Activated CD4-positive, alpha-beta T cell treated with anti-CD3 and anti-CD28 coated beads, Interleukin-2, amount 10 ng/mL, durations not matched to agents 24 days and 14 days (primary cell): ENCODE measurements at regions not wholly inside any gene's neighbourhood (a gene's known extent, or its start where the extent isn't known, plus 50 kb on each side); places are given as distances from the start of the nearest gene placed in this dataset.

ENCODE experiments used
- DNase-seq: peaks from one replicate; pipeline ENCODE4 v3.0.0; 2022
- H3K27ac Mint-ChIP-seq: one replicate; pipeline ENCODE4 v1.8.0; 2022; ENCODE audit warnings: mild to moderate bottlenecking, mixed read lengths
- H3K27me3 Mint-ChIP-seq: one replicate; pipeline ENCODE4 v1.8.0; 2022; ENCODE audit warnings: mixed read lengths
- H3K36me3 Mint-ChIP-seq: one replicate; pipeline ENCODE4 v1.8.0; 2022; ENCODE audit warnings: low read depth, mild to moderate bottlenecking, mixed read lengths
- H3K4me1 Mint-ChIP-seq: one replicate; pipeline ENCODE4 v1.8.0; 2021; ENCODE audit warnings: mixed read lengths
- H3K4me3 Mint-ChIP-seq: one replicate; pipeline ENCODE4 v1.8.0; 2022; ENCODE audit warnings: mild to moderate bottlenecking, moderate library complexity, mixed read lengths
- H3K9me3 Mint-ChIP-seq: one replicate; pipeline ENCODE4 v1.8.0; 2021; ENCODE audit warnings: mixed read lengths
- intact Hi-C: fragments of 100-400 bp; cut with micrococcal nuclease; formaldehyde crosslinking; loops from one replicate; pipeline ENCODE4 v1.15.1; 2023

DNA sequence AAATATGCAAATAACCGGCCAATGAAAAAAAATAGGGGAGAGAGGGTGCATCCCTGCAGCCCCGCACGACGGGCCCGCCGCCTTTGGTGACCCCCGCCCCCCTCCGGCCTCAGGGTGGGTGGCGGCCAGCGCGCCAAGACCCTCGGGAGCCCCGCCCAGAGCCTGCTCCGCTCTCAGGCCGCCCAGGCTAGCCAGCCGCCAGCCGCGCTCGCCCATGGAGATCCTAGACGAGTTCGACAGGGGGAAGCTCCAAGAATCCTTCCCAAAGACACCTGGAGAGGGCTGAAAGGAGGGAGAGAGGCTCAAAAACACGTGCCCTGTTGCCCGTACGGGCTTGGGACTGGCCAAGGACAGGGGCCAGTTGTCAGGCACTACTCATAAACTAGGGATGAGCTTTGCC lies 434.0 kb downstream of the NR2F2 start:
- Mint-ChIP-seq H3K4me3 (no peak overlapping the region), H3K27ac (no peak overlapping the region), H3K9me3 (no peaks in the 10 kb centered on the region), H3K27me3 (no peaks in the 10 kb centered on the region), H3K4me1 (no peaks in the 10 kb centered on the region), H3K36me3 (no peaks in the 10 kb centered on the region)
- intact Hi-C loops = no loop called here
- no peak for DNase-seq

DNA sequence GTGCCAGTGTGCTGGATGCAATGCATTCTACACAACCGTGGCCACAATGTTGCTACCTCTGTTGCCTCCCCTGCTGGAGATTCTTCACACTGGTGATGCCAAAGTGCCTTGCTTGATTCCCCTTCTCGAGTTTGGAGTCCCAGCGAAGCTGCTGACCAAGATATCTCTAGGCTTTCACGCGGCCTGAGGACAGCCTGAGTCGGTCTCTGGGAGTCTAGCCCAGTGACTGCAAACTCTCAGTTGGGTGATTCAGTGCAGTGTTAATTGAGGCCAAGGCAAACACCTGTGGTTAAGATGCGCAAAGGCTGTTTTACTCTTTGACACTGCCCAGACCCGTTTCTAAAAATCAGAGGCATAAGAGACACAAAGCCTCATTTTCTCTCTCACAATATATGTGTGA lies 434.4 kb downstream of the NR2F2 start:
- Mint-ChIP-seq H3K9me3 (no peaks in the 10 kb centered on the region), H3K4me1 (no peaks in the 10 kb centered on the region), H3K27ac (no peak overlapping the region), H3K27me3 (no peaks in the 10 kb centered on the region), H3K36me3 (no peaks in the 10 kb centered on the region), H3K4me3 (no peak overlapping the region)
- intact Hi-C loops = no loop called here
- DNase-seq = no peak

GRCh38 chr15:96766366-96766765 lies 435.9 kb downstream of the NR2F2 start:
- H3K9me3 Mint-ChIP-seq = no peaks in the 10 kb centered on the region
- H3K4me3 Mint-ChIP-seq = no peak overlapping the region
- intact Hi-C loops = no loop called here
- H3K27ac Mint-ChIP-seq = no peak overlapping the region
- no peaks in the 10 kb centered on the region for H3K36me3 Mint-ChIP-seq
- H3K27me3 Mint-ChIP-seq = no peaks in the 10 kb centered on the region
- H3K4me1 Mint-ChIP-seq = no peaks in the 10 kb centered on the region
- DNase-seq = no peak

- no peaks in the 10 kb centered on the region for H3K27me3 Mint-ChIP-seq
- DNase-seq = no peak
- H3K4me1 Mint-ChIP-seq = no peaks in the 10 kb centered on the region
- intact Hi-C loops = no loop called here
- no peaks in the 10 kb centered on the region for H3K9me3 Mint-ChIP-seq
- H3K36me3 Mint-ChIP-seq = no peaks in the 10 kb centered on the region
- no peak overlapping the region for H3K27ac Mint-ChIP-seq
- H3K4me3 Mint-ChIP-seq = no peak overlapping the region
These were observed 437.4 kb downstream of the NR2F2 start for GRCh38 chr15:96767703-96768434.

GRCh38 chr15:96768435-96768789 lies 437.9 kb downstream of the NR2F2 start:
- no peaks in the 10 kb centered on the region for H3K36me3 Mint-ChIP-seq
- H3K27me3 Mint-ChIP-seq = no peaks in the 10 kb centered on the region
- H3K27ac Mint-ChIP-seq = no peak overlapping the region
- H3K9me3 Mint-ChIP-seq = no peaks in the 10 kb centered on the region
- no peaks in the 10 kb centered on the region for H3K4me1 Mint-ChIP-seq
- H3K4me3 Mint-ChIP-seq = no peak overlapping the region
- DNase-seq = no peak
- intact Hi-C loops = no loop called here

DNA sequence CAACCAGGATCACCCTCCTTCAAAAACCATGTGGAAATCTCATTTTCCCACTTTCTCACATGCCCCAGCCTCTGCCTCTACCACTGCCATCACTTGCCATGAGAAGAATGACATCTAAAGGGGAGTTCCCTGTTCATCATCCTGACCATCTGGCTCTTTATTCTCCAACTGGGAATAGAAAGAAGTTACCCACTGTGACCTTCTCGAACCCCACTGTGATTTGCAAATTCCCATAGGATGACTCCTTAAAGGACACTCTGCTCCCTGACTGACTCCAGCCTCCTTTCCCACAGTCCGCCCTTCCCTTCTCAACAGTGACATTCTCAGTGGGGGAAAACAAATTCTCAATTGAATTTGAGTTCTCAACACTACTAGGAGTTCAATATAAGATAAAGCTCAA lies 440.5 kb downstream of the NR2F2 start:
- no peaks in the 10 kb centered on the region for H3K4me1 Mint-ChIP-seq
- intact Hi-C loops = no loop called here
- H3K27me3 Mint-ChIP-seq = no peaks in the 10 kb centered on the region
- no peak overlapping the region for H3K27ac Mint-ChIP-seq
- H3K9me3 Mint-ChIP-seq = no peaks in the 10 kb centered on the region
- H3K4me3 Mint-ChIP-seq = no peak overlapping the region
- DNase-seq = no peak
- H3K36me3 Mint-ChIP-seq = no peaks in the 10 kb centered on the region

DNA sequence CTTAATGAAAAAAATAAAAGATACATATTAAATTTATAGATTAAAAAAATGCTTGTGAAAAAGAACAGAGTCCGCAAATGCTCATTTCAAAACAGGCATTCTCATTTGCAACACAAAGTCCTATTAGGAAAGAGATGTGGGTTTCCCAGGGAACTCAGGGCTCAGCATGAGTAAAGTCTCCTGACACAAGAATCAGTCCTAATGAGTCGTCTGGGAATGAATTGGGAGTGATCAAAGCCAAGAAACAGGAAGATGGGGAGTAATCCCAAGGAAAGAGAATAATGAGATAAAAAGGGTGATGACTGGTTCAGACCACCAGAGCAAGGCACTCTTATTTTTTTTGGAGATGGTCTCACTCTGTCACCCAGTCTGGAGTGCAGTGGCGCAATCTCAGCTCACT lies 443.7 kb downstream of the NR2F2 start:
- Mint-ChIP-seq H3K36me3 (no peaks in the 10 kb centered on the region), H3K9me3 (no peaks in the 10 kb centered on the region), H3K27ac (no peak overlapping the region), H3K4me1 (no peaks in the 10 kb centered on the region), H3K4me3 (no peak overlapping the region), H3K27me3 (no peaks in the 10 kb centered on the region)
- no peak for DNase-seq
- intact Hi-C loops = no loop called here

DNA sequence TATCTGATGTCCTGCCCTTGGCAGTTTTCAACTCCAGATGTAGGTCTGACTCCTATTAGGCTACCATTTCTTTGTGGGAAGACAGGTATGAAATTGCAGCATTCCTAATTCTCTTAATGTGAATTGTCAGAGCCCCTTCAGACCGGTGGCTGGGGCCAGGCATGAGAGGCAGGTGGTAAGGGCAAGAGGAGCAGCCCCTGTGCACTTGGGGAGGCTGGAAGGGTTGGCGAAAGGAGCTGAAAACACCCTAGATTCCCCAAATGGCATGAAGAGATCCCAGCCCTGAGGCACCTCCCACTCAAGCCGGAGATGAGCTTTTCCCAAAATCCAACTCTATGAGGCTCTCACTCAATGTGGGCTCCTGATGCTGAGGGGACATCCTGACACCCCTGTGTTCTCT lies 453.2 kb downstream of the NR2F2 start:
- Mint-ChIP-seq H3K36me3 (no peaks in the 10 kb centered on the region), H3K4me1 (no peaks in the 10 kb centered on the region), H3K4me3 (no peak overlapping the region), H3K27ac (no peak overlapping the region), H3K27me3 (no peaks in the 10 kb centered on the region), H3K9me3 (no peaks in the 10 kb centered on the region)
- intact Hi-C loops = no loop called here
- no peak for DNase-seq

DNA sequence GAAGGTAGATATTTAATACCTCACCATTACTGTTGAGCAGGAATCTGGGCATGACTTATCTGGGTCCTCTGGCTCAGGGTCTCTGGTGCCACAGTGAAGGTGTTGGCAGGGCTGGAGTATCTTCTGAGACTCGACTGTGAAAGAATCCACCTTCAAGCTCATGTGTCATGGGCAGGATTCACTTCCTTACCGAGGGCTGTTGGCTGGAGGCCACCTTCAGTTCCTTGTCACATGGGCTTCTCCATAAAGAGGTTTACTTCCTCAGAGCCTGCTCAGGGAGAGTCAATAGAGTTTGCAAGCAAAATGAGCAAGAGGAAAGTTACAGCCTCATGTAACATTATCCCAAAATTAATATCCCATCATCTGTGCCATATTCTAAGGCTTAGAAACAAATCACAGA lies 459.5 kb downstream of the NR2F2 start:
- Mint-ChIP-seq H3K36me3 (no peaks in the 10 kb centered on the region), H3K27ac (no peak overlapping the region), H3K4me1 (no peaks in the 10 kb centered on the region), H3K9me3 (no peaks in the 10 kb centered on the region), H3K27me3 (no peaks in the 10 kb centered on the region), H3K4me3 (no peak overlapping the region)
- intact Hi-C loops = no loop called here
- no peak for DNase-seq

DNA sequence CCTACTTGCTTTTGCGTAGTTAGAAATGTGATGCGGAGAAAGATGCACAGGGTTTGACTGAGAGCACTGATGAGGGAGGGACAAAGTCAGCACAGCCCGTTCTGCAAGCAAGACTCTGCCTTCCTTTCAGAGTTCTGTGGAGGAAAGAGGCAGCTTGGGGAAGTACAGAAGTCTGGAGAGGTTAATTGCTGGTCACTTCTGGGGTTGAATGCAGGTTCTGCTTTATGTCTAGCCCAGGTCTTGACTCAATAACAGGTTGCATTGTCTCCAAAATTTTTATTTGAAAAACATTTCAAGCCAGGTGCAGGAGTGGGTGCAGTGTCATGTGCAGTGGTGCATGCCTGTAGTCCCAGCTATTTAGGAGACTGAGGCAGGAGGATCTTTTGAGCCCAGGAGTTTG lies 461.7 kb downstream of the NR2F2 start:
- H3K4me1 Mint-ChIP-seq = no peaks in the 10 kb centered on the region
- no peak overlapping the region for H3K4me3 Mint-ChIP-seq
- H3K27me3 Mint-ChIP-seq = no peaks in the 10 kb centered on the region
- intact Hi-C loops = no loop called here
- no peaks in the 10 kb centered on the region for H3K36me3 Mint-ChIP-seq
- DNase-seq = no peak
- no peaks in the 10 kb centered on the region for H3K9me3 Mint-ChIP-seq
- no peak overlapping the region for H3K27ac Mint-ChIP-seq

DNA sequence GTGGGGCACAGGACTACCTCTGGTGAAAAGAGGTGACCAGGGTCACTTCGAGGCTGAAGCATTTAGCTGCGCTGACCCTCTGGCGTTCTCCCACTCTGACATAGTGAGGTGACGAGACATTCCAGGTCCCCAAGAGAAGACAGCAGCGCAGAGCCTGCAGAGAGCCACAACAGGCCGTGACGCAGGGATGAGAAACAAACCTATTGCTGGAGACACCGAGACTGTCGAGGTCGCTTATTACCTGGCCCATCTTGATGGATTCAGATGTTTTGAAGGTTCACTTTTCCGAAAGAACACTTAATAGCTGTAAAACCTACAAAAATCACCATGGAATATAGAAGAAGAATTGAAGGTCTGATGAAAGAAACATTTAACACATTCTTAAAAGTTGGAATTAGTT lies 466.3 kb downstream of the NR2F2 start:
- no peaks in the 10 kb centered on the region for H3K27me3 Mint-ChIP-seq
- no peaks in the 10 kb centered on the region for H3K9me3 Mint-ChIP-seq
- no peaks in the 10 kb centered on the region for H3K4me1 Mint-ChIP-seq
- H3K4me3 Mint-ChIP-seq = no peak overlapping the region
- H3K27ac Mint-ChIP-seq = no peak overlapping the region
- H3K36me3 Mint-ChIP-seq = no peaks in the 10 kb centered on the region
- DNase-seq = no peak
- intact Hi-C loops = no loop called here

- no peaks in the 10 kb centered on the region for H3K27me3 Mint-ChIP-seq
- H3K4me1 Mint-ChIP-seq = no peaks in the 10 kb centered on the region
- H3K4me3 Mint-ChIP-seq = no peak overlapping the region
- intact Hi-C loops = no loop called here
- no peak overlapping the region for H3K27ac Mint-ChIP-seq
- no peak for DNase-seq
- H3K9me3 Mint-ChIP-seq = no peaks in the 10 kb centered on the region
- no peaks in the 10 kb centered on the region for H3K36me3 Mint-ChIP-seq
These were observed 471.2 kb downstream of the NR2F2 start for GRCh38 chr15:96801576-96802150.

DNA sequence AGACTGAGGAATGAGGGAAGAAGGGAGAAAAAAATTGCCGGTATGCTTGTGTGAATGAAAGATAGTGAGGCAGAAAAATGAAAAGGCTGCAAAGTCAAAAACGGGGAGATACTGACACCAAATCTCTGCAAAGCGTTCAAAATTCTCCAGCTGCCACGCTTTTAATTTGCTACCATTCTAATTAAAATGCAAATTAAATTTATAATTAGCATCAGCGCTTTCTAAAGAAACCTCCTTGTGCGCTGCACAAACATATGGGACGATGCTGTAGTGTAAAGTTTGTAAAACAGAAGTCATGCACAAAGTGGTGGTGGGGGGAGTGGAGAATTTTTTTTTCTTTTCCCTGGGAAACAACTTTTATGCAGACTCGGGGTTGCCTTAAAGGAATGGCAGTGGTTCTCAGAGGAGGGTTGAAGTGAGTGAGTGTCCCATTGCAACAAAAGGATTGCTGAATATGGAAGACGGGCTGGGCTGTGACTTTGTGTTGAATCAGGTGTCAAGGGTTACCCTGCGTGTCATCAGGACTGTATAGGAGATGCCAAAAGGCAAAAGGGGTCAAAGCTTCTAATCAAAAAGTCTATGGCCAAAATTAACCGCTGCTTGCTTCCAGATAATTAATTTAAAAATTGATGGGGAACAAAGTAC lies 472.2 kb downstream of the NR2F2 start:
- no peaks in the 10 kb centered on the region for H3K9me3 Mint-ChIP-seq
- no peaks in the 10 kb centered on the region for H3K4me1 Mint-ChIP-seq
- no peaks in the 10 kb centered on the region for H3K27me3 Mint-ChIP-seq
- no peaks in the 10 kb centered on the region for H3K36me3 Mint-ChIP-seq
- intact Hi-C loops = no loop called here
- H3K27ac Mint-ChIP-seq = no peak overlapping the region
- no peak overlapping the region for H3K4me3 Mint-ChIP-seq
- no peak for DNase-seq

DNA sequence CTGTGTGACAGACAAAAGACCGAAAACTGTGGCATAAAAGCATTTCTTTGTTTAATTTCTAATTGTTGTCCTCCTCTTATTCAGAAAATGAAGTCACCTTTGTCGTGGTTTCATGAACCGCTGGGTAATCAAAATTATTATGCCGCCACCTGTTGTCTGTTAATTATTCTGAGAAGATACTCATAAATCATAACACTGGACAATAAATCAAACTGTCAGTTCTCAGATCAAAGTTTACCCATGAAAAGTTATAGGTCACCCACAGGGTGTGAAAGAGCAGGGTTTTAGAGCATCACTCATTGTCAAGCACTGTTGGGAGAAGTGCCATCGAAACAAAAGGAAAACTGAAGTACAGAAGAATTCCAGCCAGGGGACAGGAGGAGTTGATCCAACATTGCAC lies 474.3 kb downstream of the NR2F2 start:
- no peak overlapping the region for H3K27ac Mint-ChIP-seq
- no peaks in the 10 kb centered on the region for H3K9me3 Mint-ChIP-seq
- intact Hi-C loops = no loop called here
- DNase-seq = no peak
- no peaks in the 10 kb centered on the region for H3K36me3 Mint-ChIP-seq
- H3K4me3 Mint-ChIP-seq = no peak overlapping the region
- H3K27me3 Mint-ChIP-seq = no peaks in the 10 kb centered on the region
- H3K4me1 Mint-ChIP-seq = no peaks in the 10 kb centered on the region

- H3K4me3 Mint-ChIP-seq = no peak overlapping the region
- DNase-seq = no peak
- no peaks in the 10 kb centered on the region for H3K9me3 Mint-ChIP-seq
- no peaks in the 10 kb centered on the region for H3K4me1 Mint-ChIP-seq
- no peak overlapping the region for H3K27ac Mint-ChIP-seq
- no peaks in the 10 kb centered on the region for H3K27me3 Mint-ChIP-seq
- H3K36me3 Mint-ChIP-seq = no peaks in the 10 kb centered on the region
- intact Hi-C loops = no loop called here
These were observed 476.9 kb downstream of the NR2F2 start for GRCh38 chr15:96807361-96807760.
